ENCODE measurements at regions not wholly inside any gene's neighbourhood (a gene's known extent, or its start where the extent isn't known, plus 50 kb on each side); places are given as distances from the start of the nearest gene placed in this dataset.
A peak's percentile ranks its signal among the peaks of the same experiment; 100 is the strongest.
"Not testable (repeated sequence)": the region's sequence is repeated elsewhere in the genome, so short reads cannot be mapped to it uniquely, and the experiment has no call there.

GRCh38 chr2:89945004-89945616 lies 1253.6 kb downstream of the RPIA start:
- H3K36me3 ChIP-seq (ENCODE audit: control insufficient read depth in 2 of 3, insufficient read depth in 3 of 3, low read length in 3 of 3); H3K4me1 Mint-ChIP-seq; intact Hi-C loops (cut with micrococcal nuclease); H3K9me3 ChIP-seq (ENCODE audit: control insufficient read depth in 2 of 3, low read length in 3 of 3); H3K4me3 ChIP-seq (ENCODE audit: low read length); H3K27ac Mint-ChIP-seq; H3K9me3 Mint-ChIP-seq; H3K27ac ChIP-seq (ENCODE audit: low read depth, low read length); POLR2A ChIA-PET; H3K4me1 ChIP-seq (ENCODE audit: control insufficient read depth in 2 of 2, insufficient read depth in 2 of 2, low read length in 2 of 2); H3K27me3 ChIP-seq (ENCODE audit: control insufficient read depth in 2 of 2, insufficient read depth in 2 of 2, low read length in 2 of 2); CTCF ChIA-PET; H3K4me3 Mint-ChIP-seq; H3K27me3 Mint-ChIP-seq; DNase-seq; ATAC-seq; H3K36me3 Mint-ChIP-seq: not testable (repeated sequence)

- H3K27me3 ChIP-seq (ENCODE audit: control insufficient read depth in 2 of 2, insufficient read depth in 2 of 2, low read length in 2 of 2); H3K27ac ChIP-seq (ENCODE audit: low read depth, low read length); ATAC-seq; H3K9me3 ChIP-seq (ENCODE audit: control insufficient read depth in 2 of 3, low read length in 3 of 3); H3K4me1 ChIP-seq (ENCODE audit: control insufficient read depth in 2 of 2, insufficient read depth in 2 of 2, low read length in 2 of 2); H3K36me3 ChIP-seq (ENCODE audit: control insufficient read depth in 2 of 3, insufficient read depth in 3 of 3, low read length in 3 of 3); H3K36me3 Mint-ChIP-seq; POLR2A ChIA-PET; H3K4me3 ChIP-seq (ENCODE audit: low read length); CTCF ChIA-PET; DNase-seq; H3K27ac Mint-ChIP-seq; H3K4me3 Mint-ChIP-seq; H3K4me1 Mint-ChIP-seq; intact Hi-C loops (cut with micrococcal nuclease); H3K27me3 Mint-ChIP-seq; H3K9me3 Mint-ChIP-seq: not testable (repeated sequence)
These were observed 1255.8 kb downstream of the RPIA start for GRCh38 chr2:89947208-89947815.

- not testable (repeated sequence) for ATAC-seq, H3K27me3 Mint-ChIP-seq, H3K27ac Mint-ChIP-seq
These were observed 1256.6 kb downstream of the RPIA start for GRCh38 chr2:89948102-89948501.

GRCh38 chr2:89950807-89951206 lies 1259.3 kb downstream of the RPIA start:
- H3K4me3 ChIP-seq (ENCODE audit: low read length); H3K9me3 Mint-ChIP-seq; H3K4me1 Mint-ChIP-seq; H3K9me3 ChIP-seq (ENCODE audit: control insufficient read depth in 2 of 3, low read length in 3 of 3); CTCF ChIA-PET; POLR2A ChIA-PET; H3K27ac ChIP-seq (ENCODE audit: low read depth, low read length); H3K36me3 Mint-ChIP-seq; H3K27me3 Mint-ChIP-seq; DNase-seq; intact Hi-C loops (cut with micrococcal nuclease); H3K36me3 ChIP-seq (ENCODE audit: control insufficient read depth in 2 of 3, insufficient read depth in 3 of 3, low read length in 3 of 3); H3K27me3 ChIP-seq (ENCODE audit: control insufficient read depth in 2 of 2, insufficient read depth in 2 of 2, low read length in 2 of 2); ATAC-seq; H3K4me3 Mint-ChIP-seq; H3K27ac Mint-ChIP-seq; H3K4me1 ChIP-seq (ENCODE audit: control insufficient read depth in 2 of 2, insufficient read depth in 2 of 2, low read length in 2 of 2): not testable (repeated sequence)

More at GRCh38 chr2:89948102-89948501, 1256.6 kb downstream of the RPIA start:
- H3K9me3 ChIP-seq (ENCODE audit: control insufficient read depth in 2 of 3, low read length in 3 of 3); H3K4me1 ChIP-seq (ENCODE audit: control insufficient read depth in 2 of 2, insufficient read depth in 2 of 2, low read length in 2 of 2); H3K36me3 ChIP-seq (ENCODE audit: control insufficient read depth in 2 of 3, insufficient read depth in 3 of 3, low read length in 3 of 3); H3K27me3 ChIP-seq (ENCODE audit: control insufficient read depth in 2 of 2, insufficient read depth in 2 of 2, low read length in 2 of 2); POLR2A ChIA-PET; H3K4me1 Mint-ChIP-seq; CTCF ChIA-PET; H3K36me3 Mint-ChIP-seq; intact Hi-C loops (cut with micrococcal nuclease); H3K4me3 Mint-ChIP-seq; DNase-seq; H3K27ac ChIP-seq (ENCODE audit: low read depth, low read length); H3K9me3 Mint-ChIP-seq; H3K4me3 ChIP-seq (ENCODE audit: low read length): not testable (repeated sequence)

- CTCF ChIA-PET; H3K27ac ChIP-seq (ENCODE audit: low read depth, low read length); intact Hi-C loops (cut with micrococcal nuclease); H3K4me1 Mint-ChIP-seq; H3K9me3 Mint-ChIP-seq; H3K9me3 ChIP-seq (ENCODE audit: control insufficient read depth in 2 of 3, low read length in 3 of 3); H3K27me3 ChIP-seq (ENCODE audit: control insufficient read depth in 2 of 2, insufficient read depth in 2 of 2, low read length in 2 of 2); H3K27me3 Mint-ChIP-seq; H3K36me3 Mint-ChIP-seq; H3K4me1 ChIP-seq (ENCODE audit: control insufficient read depth in 2 of 2, insufficient read depth in 2 of 2, low read length in 2 of 2); H3K36me3 ChIP-seq (ENCODE audit: control insufficient read depth in 2 of 3, insufficient read depth in 3 of 3, low read length in 3 of 3); H3K4me3 ChIP-seq (ENCODE audit: low read length); DNase-seq; H3K4me3 Mint-ChIP-seq; ATAC-seq; POLR2A ChIA-PET: not testable (repeated sequence)
- H3K27ac Mint-ChIP-seq, result peak overlapping the region in 1 of 9 donors; percentile 2
These were observed 1265.8 kb downstream of the RPIA start for GRCh38 chr2:89957236-89957635.

GRCh38 chr2:89959729-89960378 lies 1268.4 kb downstream of the RPIA start:
- H3K9me3 Mint-ChIP-seq; H3K27ac Mint-ChIP-seq; CTCF ChIA-PET; H3K4me1 ChIP-seq (ENCODE audit: control insufficient read depth in 2 of 2, insufficient read depth in 2 of 2, low read length in 2 of 2); H3K27ac ChIP-seq (ENCODE audit: low read depth, low read length); POLR2A ChIA-PET; H3K4me3 ChIP-seq (ENCODE audit: low read length); ATAC-seq; H3K36me3 Mint-ChIP-seq; H3K4me3 Mint-ChIP-seq; H3K27me3 ChIP-seq (ENCODE audit: control insufficient read depth in 2 of 2, insufficient read depth in 2 of 2, low read length in 2 of 2); H3K9me3 ChIP-seq (ENCODE audit: control insufficient read depth in 2 of 3, low read length in 3 of 3); H3K36me3 ChIP-seq (ENCODE audit: control insufficient read depth in 2 of 3, insufficient read depth in 3 of 3, low read length in 3 of 3); intact Hi-C loops (cut with micrococcal nuclease); H3K4me1 Mint-ChIP-seq; H3K27me3 Mint-ChIP-seq; DNase-seq: not testable (repeated sequence)

GRCh38 chr2:89960570-89960969 lies 1269.1 kb downstream of the RPIA start:
- H3K4me1 ChIP-seq (ENCODE audit: control insufficient read depth in 2 of 2, insufficient read depth in 2 of 2, low read length in 2 of 2); H3K27me3 ChIP-seq (ENCODE audit: control insufficient read depth in 2 of 2, insufficient read depth in 2 of 2, low read length in 2 of 2); ATAC-seq; H3K36me3 ChIP-seq (ENCODE audit: control insufficient read depth in 2 of 3, insufficient read depth in 3 of 3, low read length in 3 of 3); H3K9me3 ChIP-seq (ENCODE audit: control insufficient read depth in 2 of 3, low read length in 3 of 3); intact Hi-C loops (cut with micrococcal nuclease); POLR2A ChIA-PET; H3K36me3 Mint-ChIP-seq; H3K27ac Mint-ChIP-seq; H3K9me3 Mint-ChIP-seq; H3K4me3 Mint-ChIP-seq; DNase-seq; H3K4me3 ChIP-seq (ENCODE audit: low read length); H3K27ac ChIP-seq (ENCODE audit: low read depth, low read length); H3K27me3 Mint-ChIP-seq; CTCF ChIA-PET; H3K4me1 Mint-ChIP-seq: not testable (repeated sequence)
